Occipital lobe (tissue), 1 donor: ENCODE measurements at regions not wholly inside any gene's neighbourhood (a gene's known extent, or its start where the extent isn't known, plus 50 kb on each side); places are given as distances from the start of the nearest gene placed in this dataset.
"Not testable (repeated sequence)": the region's sequence is repeated elsewhere in the genome, so short reads cannot be mapped to it uniquely, and the experiment has no call there.

Experiments used
- DNase-seq: peaks from one replicate; lab custom pipeline; 2025; lab: John Stamatoyannopoulos, UW

DNA sequence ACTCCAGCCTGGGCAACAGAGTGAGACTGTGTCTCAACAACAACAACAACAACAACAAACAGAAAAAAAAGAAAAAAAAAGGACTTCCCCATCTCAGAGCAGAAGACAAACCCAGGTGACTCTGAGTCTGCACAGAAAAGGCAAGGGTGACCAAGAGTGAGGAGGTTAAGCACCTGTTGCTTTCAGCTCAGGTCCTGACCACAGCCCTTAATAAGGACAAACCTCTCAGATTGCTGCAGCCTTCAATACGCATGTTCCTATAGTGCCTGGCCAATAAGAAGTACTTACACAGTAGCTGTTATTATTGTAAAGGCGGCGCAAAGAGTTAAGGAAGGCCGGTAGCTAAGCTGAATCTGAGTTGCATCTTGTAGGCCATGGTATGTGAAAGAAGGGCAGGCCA is 102.3 kb upstream of the MSX2 start:
- no peak for DNase-seq

DNA sequence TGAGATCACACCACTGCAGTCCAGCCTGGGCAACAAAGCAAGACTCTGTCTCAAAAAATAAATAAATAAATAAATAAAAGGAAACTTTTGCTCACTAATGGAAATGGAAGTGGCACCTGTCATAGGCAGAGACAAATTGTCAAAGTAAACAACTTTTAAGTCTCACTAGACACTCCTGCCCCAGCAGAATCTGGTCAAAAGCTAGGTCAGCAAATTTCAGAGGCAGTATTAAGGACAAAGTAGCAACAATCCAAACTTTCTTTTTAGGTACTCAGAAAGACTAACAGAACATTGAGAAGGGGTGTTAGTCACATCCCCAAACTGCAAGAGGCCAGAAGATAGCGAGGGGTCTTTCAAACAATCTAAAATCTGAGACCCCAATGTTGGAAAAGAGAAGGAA is 101.4 kb upstream of the MSX2 start:
- no peak for DNase-seq

DNA sequence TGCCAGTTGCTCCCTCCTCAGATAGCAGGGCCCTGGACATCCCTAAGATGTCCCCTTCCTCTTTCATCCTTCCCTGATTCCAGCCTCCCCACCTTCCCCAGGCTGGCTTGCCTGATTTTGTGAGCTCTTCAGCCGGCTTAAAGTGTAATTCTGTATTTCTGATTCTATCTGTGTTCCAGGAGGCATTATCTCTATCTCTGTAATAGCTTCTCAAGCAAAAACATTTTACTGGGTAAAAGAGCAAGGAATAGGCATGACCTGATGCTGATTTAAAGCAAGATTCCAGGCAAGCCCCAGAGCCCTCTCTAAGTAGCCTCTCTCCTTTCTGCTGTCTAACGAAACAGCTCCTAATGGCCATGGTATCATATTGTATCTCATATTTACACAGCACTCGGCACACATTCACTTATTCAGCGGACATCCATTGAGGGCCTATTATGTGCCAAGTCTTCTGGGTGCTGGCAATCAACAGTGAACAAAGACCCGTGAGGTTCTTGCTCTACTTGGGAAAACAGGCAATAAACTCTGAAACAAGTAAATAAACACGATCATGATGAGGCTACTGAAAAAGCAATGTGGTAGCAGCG is 100.9 kb upstream of the MSX2 start:
- no peak for DNase-seq

DNA sequence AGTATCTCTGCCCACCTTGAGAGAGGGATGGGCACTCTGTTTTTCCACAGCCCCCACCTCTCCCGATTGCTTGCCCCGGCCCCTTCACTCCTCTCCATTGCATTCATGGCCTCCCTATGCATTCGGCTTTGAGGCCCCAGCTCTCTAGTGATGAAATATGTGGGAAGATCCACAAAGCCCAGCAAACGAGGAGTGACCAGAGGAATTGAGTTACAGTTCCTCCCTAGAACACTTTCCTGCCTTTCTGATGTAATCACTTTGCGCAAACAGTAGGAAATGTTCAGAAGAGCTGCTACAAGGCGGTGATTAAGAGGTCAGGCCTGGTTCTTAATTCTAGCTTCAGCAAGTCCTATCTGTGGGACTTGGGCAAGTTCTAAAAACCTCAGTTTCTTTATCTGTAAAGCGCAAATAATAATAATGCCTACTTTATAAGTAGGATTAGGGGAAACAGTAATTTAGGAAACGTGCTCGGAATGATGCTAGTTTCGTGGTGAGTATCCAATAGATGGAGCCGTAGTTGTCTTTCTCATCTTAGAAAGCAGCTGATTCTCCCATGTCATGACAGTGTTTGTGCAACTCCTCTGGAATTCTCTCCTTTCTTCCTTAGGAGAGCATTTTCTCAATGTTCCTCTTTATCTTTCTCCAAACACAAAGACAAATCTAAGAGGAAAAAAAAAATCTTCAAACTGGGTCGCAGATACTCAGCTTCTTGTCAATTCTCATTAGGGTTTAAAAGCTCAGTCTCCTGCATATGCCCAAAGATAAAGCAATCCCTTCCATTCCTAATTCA is 99.5 kb upstream of the MSX2 start:
- no peak for DNase-seq

DNA sequence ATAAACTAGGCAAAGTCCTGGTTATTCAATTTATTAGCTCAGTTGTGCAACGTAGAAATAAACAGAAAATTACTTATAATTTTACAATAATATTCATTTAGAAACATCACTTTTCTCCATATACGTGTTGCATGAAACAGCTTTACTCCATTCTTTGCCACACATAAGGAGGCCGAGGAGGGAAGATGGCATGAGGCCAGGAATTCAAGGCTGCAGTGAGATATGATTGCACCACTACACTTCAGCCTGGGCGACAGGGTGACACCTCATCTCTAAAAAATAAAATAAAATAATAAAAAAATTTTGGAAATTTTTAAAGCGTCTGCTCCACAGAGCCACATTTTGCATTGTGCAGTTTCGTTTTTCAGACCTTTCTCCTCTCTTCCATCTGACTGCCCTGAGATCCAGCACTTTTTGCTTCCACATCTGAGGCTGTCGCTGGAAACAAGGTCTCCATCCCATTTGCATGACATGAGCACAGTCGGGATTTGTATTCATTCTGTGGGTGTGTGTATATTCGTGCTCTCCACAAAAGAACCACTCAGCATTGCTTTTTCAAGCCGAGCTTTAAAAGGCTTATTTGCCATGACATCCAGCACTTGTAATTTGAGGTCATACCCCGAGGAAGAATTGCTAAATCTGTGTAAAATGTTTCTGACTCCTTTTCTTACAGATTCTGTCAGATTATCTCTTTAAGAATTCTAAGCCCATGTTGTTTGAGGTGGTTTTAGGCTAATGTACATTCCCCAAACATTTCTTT is 98.6 kb upstream of the MSX2 start:
- no peak for DNase-seq

DNA sequence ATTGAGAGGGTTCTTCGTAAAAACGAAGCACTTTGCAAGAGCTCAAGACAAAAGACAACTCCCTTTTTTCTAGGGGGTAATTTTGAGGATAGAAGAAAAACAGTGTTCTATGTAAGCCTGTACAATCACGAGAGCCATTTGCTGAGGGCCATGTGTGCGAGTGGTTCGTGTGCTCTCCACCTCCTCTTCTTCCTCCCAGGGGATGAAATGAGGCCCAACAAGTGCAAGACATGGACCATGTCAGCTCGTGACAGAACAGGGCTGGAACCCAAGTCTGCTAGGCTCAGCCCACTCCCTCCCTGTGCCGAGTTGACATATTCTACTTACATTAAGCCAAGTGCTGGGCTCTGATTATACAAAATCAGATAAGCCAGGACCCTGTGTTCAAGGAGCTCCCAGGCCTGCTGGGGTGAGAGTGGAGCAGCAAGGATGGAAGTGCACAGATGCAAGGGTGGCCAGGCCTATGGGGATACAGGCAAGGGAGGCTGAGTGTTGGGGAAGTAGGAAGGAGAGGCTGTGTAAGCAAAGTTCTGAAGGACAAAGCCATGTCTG is 97.9 kb upstream of the MSX2 start:
- no peak for DNase-seq

DNA sequence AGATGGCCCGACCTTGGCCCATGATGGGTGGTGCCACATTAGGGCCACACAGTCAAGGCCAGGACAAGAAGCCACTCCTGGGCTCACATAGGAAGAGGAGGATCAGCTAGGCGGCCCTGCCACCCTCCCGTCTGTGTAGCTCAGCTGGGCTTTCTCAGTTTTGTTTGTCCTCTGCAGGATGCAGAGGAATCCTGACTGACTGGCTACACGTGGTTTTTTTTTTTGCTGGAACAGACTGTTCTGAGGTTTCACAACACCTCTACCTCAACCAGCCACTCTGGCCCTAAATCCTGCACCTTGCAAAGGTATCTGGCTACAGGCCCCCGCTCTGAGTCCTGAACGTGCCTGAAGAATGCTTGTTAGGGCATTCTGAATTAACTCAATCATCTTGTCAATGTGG is 88.3 kb upstream of the MSX2 start:
- DNase-seq = no peak

DNA sequence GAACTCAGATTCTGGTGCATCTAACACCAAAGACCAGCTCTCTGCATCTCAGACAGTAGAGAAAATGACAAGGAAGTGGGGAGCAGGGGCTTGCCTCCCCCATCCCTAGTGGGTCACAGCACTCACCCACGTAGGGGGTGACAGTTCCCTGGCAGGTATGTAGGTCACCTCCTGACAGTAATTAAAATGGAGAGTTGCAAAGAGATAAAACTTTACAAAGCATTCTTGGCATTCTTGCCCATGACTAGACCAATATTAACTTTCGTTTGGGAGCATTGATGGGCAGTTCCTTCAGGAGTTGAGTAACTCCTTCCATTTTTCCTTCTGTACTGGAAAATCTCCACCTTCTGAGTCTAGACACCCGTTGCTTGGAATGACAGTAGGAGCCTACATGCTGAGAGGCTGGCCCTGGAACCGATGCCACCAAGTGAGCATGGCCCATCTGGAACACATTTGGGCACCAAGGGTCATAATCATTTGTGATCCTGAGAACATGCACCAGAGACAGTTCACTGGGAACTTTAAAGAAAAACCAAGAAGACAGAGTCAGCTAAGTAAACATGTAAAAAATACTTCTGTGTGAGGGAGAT is 81.5 kb upstream of the MSX2 start:
- DNase-seq = no peak

DNA sequence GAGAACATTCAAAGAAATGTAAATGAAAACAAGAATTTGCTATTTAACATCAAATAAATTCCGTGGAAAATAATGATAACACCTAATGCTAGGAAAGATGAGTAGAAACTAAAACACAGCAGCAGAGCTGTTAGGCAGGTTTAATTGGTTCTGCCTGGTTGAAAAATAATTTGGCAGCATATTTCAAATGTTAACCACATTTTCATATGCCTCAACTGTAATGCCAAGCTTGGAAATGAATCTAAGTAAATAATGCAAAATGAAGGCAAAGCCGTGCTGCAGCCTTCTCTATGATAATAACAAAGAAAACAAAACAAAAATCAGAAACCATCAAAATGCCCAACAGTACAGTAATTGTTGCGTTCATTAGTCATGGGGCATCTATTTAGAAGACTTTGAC is 79.9 kb upstream of the MSX2 start:
- no peak for DNase-seq

DNA sequence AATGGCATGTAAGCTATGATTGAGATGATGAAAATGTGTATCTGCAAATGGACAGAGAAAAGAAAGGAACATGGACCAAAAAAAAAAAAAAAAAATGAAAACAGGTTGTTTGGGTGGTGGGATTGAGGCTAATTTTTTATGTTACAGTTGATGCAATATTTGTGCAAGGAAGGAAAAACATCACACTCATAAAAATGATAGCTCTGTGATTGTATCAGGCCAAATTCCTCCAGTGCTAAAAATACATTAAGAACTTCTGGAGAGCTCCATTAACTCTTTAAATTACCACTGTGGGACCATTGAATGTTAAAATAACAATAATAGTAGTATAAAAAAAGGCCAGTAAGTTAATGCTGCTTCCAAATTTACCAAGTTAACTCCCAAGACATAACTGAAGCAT is 79.5 kb upstream of the MSX2 start:
- DNase-seq = no peak

DNA sequence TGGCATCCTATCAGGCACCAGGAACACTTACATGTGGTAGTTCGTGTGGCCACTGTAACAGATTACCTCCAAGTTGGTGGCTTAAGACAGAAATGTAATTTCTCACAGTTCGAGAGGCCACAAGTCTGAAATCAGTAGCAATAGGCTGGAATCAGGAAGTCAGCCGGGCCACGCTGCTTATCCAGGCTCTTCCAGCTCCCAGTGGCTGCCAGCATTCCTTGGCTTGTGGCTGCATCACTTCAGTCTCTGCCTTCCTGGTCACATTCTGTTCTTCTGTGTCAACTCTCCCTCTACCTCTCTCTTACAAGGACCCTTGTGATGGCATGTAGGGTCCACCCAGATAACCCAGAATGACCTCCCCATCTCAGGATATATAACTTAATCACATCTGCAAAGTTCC is 78.7 kb upstream of the MSX2 start:
- no peak for DNase-seq

DNA sequence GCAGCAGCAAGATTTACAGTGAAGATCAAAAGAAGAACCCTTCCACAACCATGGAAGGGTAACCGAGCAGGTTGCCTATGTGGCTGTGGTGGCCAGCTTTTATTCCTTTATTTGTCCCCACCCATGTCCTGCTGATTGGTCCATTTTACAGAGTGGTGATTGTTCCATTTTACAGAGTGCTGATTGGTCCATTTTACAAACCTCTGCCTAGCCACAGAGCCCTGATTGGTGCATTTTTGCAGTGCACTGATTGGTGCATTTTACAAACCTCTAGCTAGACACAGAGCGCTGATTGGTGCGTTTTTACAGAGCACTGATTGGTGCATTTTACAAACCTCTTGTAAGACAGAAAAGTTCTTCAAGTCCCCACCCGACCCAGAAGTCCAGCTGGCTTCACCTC is 75.8 kb upstream of the MSX2 start:
- DNase-seq = not testable (repeated sequence)

DNA sequence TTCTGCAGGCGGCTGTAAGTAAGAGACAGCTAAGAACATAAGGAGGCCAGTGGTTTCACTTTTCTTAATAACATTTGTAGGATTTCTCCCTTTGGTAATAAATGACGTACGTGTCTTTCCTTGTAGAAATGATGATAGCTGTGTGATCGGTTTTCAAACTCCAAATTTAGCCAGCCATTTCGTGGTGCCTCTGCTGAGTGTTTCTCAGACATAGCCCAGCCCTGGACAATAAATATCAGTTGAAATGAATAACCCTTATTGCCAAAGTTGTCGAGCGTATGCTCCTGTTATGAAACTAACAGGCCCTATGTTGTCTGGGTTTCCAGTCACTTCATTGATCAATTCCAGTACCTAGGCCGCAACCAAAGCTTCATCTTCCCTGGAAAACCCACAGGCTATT is 75.0 kb upstream of the MSX2 start:
- DNase-seq = no peak

DNA sequence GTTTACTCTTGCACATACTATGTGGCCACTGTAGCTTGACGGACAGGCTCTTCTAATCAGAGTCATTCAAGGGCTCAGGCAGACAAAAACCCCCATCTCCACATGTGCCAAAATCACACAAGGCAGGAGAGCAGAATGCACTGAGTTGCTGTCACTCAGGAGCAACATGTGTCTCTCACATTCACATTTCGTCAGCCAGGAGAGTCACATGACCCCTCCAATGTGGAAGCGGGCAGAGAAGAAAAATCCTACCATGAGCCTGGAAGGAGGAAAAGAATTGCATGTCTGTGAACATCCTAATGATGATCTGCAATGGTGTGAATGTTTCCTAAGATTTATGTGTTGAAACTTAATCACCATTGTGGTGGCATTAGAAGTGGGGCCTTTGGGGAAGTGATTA is 69.9 kb upstream of the MSX2 start:
- DNase-seq = no peak

DNA sequence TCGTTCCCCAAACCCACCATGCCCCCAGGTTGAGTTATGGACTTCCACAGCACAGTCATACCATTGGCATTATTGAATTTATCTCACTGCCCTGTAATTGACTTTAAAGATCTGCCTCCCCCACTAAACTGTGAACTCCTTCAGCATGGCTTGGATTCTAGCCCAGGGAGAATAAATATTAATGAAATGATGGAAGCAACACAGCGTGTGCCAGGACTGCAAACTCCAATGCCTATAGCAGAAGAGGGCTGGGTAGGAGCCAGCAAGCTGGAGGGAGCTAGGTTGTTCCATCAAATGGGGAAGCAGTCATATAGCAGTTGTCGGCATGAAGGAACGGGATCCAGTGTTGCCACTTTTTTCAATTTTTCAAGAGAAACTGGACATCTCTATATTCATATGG is 69.0 kb upstream of the MSX2 start:
- no peak for DNase-seq

DNA sequence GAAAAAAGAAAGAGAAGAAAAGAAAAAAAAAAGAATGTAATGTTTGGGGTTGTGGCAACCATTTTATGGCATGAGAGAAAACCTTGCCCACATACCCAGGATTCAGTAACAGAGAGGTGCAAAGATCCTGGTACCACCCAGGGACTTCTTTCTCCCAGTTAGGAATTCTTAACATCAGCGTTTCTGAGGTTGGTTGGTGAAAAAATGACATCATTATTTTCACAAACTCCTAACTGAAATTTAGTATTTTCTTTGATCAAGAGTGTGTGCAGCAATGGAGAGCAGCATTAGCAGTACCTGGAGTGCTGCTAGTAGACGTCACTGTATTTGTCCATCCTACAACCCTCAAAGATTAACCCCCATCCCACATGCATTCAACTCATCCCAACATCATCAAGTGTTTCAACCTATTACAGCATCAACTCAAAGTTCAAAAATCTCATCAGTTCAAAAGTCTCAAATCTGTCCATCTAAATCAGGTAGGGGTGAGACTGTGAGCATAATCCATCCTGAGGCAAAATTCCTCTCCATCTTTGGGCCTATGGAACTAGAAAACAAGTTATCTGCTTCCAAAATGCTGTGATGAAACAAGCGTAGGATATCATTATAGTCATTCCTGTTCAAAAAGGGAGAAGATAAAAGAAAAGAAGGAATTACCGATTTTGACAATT is 60.1 kb upstream of the MSX2 start:
- DNase-seq = no peak

DNA sequence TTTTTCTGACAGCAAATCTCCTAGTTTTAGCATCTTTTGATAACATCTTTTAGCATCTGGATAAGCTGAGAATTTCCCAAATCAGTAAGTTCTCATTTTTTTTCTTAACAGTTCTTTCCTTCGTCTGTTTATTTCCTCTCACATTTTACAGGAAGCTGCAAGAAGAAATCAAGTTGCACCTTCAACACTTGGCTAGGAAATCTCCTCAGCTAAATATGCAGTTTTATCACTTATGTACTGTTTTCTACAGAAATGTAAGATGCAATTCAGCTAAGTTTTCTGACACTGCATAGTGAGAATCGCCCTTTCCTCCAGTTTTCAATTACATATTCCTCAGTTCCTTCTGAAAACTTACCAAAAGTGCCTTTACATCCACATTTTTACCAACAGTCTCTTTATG is 59.0 kb upstream of the MSX2 start:
- no peak for DNase-seq

DNA sequence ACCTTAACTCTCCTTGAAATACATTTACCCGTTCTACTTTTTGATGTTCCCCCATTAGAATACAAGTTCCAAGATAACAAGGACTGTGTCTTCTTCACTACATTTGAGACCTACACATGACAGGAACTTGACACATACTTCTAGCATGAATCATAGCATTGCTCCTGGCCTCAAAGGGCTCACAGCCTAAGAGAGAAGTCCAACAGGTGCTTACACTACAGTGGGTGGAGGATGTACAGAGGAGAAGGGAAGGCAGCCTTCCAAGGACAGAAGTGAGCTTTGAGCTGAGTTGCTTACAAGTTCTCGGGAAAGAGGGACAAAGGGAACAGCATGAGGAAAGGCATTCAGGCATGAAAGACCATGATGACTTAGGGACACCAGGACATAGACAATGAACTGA is 56.9 kb upstream of the MSX2 start:
- DNase-seq = no peak

DNA sequence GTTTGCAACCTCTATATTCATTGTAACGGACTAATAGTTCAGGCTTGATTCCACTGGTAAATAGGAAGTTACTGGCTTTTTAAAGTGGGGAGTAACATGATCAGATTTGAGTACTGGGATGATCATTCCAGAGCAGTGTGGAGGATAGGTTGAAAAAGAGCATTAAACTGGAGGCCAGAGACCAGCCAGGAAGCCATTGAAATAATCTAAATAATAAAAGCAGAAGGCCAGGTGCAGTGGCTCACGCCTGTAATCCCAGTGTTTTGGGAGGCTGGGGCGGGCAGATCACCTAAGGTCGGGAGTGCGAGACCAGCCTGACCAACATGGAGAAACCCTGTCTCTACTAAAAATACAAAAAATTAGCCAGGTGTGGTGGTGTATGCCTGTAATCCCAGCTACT is 56.0 kb upstream of the MSX2 start:
- no peak for DNase-seq
